ENCODE measurements at regions not wholly inside any gene's neighbourhood (a gene's known extent, or its start where the extent isn't known, plus 50 kb on each side); places are given as distances from the start of the nearest gene placed in this dataset.
"Not testable (repeated sequence)": the region's sequence is repeated elsewhere in the genome, so short reads cannot be mapped to it uniquely, and the experiment has no call there.

DNA sequence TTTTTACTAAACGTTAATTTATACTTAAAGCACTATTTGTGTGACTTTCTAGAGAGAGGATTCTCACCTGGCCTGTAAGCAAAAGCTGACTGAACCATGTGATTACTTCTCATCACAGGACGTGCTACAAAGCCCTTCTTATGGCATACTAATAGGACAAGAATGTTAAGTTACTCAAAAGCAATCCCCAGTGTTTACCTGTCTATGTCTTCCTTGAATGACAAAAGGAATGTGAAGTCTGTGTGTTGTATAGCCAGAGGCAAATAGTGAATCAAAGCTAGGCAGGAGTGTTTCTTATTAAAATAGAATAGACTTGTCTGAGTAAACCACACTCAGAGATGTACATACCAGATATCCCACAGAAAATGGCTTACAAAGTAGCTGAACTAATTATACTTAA is 1465.5 kb downstream of the SUCLG1 start:
- FAIRE-seq (no peak), DNase-seq (no peak)
- Histone ChIP-seq H3K4me3 (ENCODE audit: low read length in 3 of 3) (no peak overlapping the region), H3K4me1 (ENCODE audit: control insufficient read depth in 2 of 3, insufficient read depth in 2 of 3, low read depth in 1 of 3, low read length in 3 of 3) (no peaks in the 10 kb centered on the region), H3K27me3 (ENCODE audit: control insufficient read depth, insufficient read depth, low read length) (no peaks in the 10 kb centered on the region), H3K9ac (ENCODE audit: low read length in 3 of 3) (no peak overlapping the region), H3K9me3 (ENCODE audit: control insufficient read depth in 2 of 3, insufficient read depth in 1 of 3, low read length in 3 of 3) (no peaks in the 10 kb centered on the region), H3K27ac (ENCODE audit: low read depth in 2 of 2, low read length in 2 of 2) (no peak overlapping the region), H3K36me3 (ENCODE audit: control insufficient read depth in 2 of 3, insufficient read depth in 3 of 3, low read length in 3 of 3) (no peaks in the 10 kb centered on the region)
- TF ChIP-seq, protein P1, sequence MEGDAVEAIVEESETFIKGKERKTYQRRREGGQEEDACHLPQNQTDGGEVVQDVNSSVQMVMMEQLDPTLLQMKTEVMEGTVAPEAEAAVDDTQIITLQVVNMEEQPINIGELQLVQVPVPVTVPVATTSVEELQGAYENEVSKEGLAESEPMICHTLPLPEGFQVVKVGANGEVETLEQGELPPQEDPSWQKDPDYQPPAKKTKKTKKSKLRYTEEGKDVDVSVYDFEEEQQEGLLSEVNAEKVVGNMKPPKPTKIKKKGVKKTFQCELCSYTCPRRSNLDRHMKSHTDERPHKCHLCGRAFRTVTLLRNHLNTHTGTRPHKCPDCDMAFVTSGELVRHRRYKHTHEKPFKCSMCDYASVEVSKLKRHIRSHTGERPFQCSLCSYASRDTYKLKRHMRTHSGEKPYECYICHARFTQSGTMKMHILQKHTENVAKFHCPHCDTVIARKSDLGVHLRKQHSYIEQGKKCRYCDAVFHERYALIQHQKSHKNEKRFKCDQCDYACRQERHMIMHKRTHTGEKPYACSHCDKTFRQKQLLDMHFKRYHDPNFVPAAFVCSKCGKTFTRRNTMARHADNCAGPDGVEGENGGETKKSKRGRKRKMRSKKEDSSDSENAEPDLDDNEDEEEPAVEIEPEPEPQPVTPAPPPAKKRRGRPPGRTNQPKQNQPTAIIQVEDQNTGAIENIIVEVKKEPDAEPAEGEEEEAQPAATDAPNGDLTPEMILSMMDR (IDR thresholded peaks at IDR 0.05; ENCODE audit: borderline replicate concordance, extremely low read depth, insufficient read depth) = no peak
- intact Hi-C loops (cut with DNase I) = no loop called here

DNA sequence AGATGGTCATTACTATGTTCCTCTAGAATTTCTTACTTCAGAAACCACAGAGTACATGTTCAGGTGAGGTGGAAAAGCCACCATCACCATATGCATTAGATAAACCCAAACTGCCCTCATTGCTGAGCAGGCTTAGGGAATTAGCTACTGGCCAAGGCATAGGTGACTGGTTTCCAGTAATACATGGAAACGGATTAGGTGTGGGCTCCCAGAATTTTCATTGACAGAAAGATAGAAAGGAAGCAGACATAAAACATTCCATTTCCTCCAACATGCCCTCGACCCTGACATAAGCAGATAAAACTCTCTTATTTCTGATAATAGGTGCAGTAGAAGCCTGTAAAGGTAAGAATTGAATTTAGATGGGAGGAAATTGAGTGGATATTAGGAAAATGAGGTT is 1466.1 kb downstream of the SUCLG1 start:
- TF ChIP-seq, protein P1 (IDR thresholded peaks at IDR 0.05; ENCODE audit: borderline replicate concordance, extremely low read depth, insufficient read depth) = no peak
- no peak overlapping the region for H3K27ac ChIP-seq (ENCODE audit: low read depth in 2 of 2, low read length in 2 of 2)
- DNase-seq = no peak
- intact Hi-C loops (cut with DNase I) = no loop called here
- FAIRE-seq = no peak
- H3K4me1 ChIP-seq (ENCODE audit: control insufficient read depth in 2 of 3, insufficient read depth in 2 of 3, low read depth in 1 of 3, low read length in 3 of 3) = no peaks in the 10 kb centered on the region
- no peaks in the 10 kb centered on the region for H3K9me3 ChIP-seq (ENCODE audit: control insufficient read depth in 2 of 3, insufficient read depth in 1 of 3, low read length in 3 of 3)
- no peaks in the 10 kb centered on the region for H3K27me3 ChIP-seq (ENCODE audit: control insufficient read depth, insufficient read depth, low read length)
- no peak overlapping the region for H3K4me3 ChIP-seq (ENCODE audit: low read length in 3 of 3)
- H3K36me3 ChIP-seq (ENCODE audit: control insufficient read depth in 2 of 3, insufficient read depth in 3 of 3, low read length in 3 of 3) = no peaks in the 10 kb centered on the region
- H3K9ac ChIP-seq (ENCODE audit: low read length in 3 of 3) = no peak overlapping the region

DNA sequence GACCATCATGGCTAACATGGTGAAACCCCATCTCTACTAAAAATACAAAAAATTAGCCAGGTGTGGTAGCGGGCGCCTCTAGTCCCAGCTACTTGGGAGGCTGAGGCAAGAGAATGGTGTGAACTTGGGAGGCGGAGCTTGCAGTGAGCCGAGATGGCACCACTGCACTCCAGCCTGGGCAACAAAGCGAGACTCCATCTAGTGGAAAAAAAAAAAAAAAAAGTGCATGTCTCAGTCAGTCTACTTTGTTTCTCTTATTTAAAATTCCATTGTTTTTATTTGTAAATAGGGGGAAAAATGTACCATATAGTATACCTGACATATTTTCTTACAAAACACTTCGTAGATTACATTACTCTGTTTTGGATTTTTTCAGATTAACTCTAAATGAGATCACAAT is 1471.4 kb downstream of the SUCLG1 start:
- H3K27ac ChIP-seq (ENCODE audit: low read depth in 2 of 2, low read length in 2 of 2); H3K9ac ChIP-seq (ENCODE audit: low read length in 3 of 3); intact Hi-C loops (cut with DNase I); H3K4me3 ChIP-seq (ENCODE audit: low read length in 3 of 3); H3K27me3 ChIP-seq (ENCODE audit: control insufficient read depth, insufficient read depth, low read length); H3K36me3 ChIP-seq (ENCODE audit: control insufficient read depth in 2 of 3, insufficient read depth in 3 of 3, low read length in 3 of 3); H3K9me3 ChIP-seq (ENCODE audit: control insufficient read depth in 2 of 3, insufficient read depth in 1 of 3, low read length in 3 of 3); H3K4me1 ChIP-seq (ENCODE audit: control insufficient read depth in 2 of 3, insufficient read depth in 2 of 3, low read depth in 1 of 3, low read length in 3 of 3); FAIRE-seq; DNase-seq: not testable (repeated sequence)

DNA sequence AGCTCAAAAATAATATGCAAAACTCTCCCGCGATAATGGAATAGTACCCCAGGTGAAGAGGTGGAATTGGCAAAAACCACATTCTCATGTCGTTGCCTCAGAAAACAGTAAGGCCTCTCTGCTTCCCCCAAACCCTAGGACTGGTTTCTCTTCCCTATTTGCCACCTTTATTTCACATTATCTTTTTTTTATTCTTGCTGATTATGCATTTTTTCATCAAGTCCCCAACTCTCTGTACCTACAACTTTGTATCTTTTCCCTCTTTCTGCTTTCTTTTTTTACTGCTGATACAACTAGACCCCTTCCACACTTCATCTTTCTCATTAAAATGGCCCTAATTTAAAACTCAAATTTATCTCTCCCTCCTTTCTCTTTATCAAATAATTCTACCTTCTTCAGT is 1472.2 kb downstream of the SUCLG1 start:
- Histone ChIP-seq H3K27me3 (ENCODE audit: control insufficient read depth, insufficient read depth, low read length) (no peaks in the 10 kb centered on the region), H3K4me1 (ENCODE audit: control insufficient read depth in 2 of 3, insufficient read depth in 2 of 3, low read depth in 1 of 3, low read length in 3 of 3) (no peaks in the 10 kb centered on the region), H3K9me3 (ENCODE audit: control insufficient read depth in 2 of 3, insufficient read depth in 1 of 3, low read length in 3 of 3) (peaks cover 0 to 1% (median 0%) of the 10 kb centered on the region in 3 donors), H3K27ac (ENCODE audit: low read depth in 2 of 2, low read length in 2 of 2) (no peak overlapping the region), H3K36me3 (ENCODE audit: control insufficient read depth in 2 of 3, insufficient read depth in 3 of 3, low read length in 3 of 3) (no peaks in the 10 kb centered on the region), H3K9ac (ENCODE audit: low read length in 3 of 3) (no peak overlapping the region), H3K4me3 (ENCODE audit: low read length in 3 of 3) (no peak overlapping the region)
- intact Hi-C loops (cut with DNase I) = no loop called here
- TF ChIP-seq, protein P1 (IDR thresholded peaks at IDR 0.05; ENCODE audit: borderline replicate concordance, extremely low read depth, insufficient read depth) = no peak
- DNase-seq (no peak), FAIRE-seq (no peak)
